Mucosa of rectum (tissue), 2 donors: ENCODE measurements at regions not wholly inside any gene's neighbourhood (a gene's known extent, or its start where the extent isn't known, plus 50 kb on each side); places are given as distances from the start of the nearest gene placed in this dataset.
A peak's percentile ranks its signal among the peaks of the same experiment; 100 is the strongest.

Source experiments
- H3K27ac ChIP-seq, 2 donors: one replicate each; pipeline ENCODE4 v1.7.0; 2013; ENCODE audit warnings: inconsistent platforms in 2 of 2, low read depth in 2 of 2, low read length in 2 of 2
- H3K27me3 ChIP-seq, 2 donors: one replicate each; pipeline ENCODE4 v1.7.0; 2013; ENCODE audit warnings: low read length in 2 of 2; ENCODE audit not compliant: control insufficient read depth in 2 of 2, insufficient read depth in 2 of 2
- H3K36me3 ChIP-seq, 2 donors: one replicate each; pipeline ENCODE4 v1.7.0; 2013; ENCODE audit warnings: low read length in 2 of 2; ENCODE audit not compliant: control insufficient read depth in 2 of 2, insufficient read depth in 2 of 2
- H3K4me1 ChIP-seq, 2 donors: one replicate each; pipeline ENCODE4 v1.7.0; 2013; ENCODE audit warnings: low read length in 2 of 2, mild to moderate bottlenecking in 1 of 2; ENCODE audit not compliant: control insufficient read depth in 2 of 2, insufficient read depth in 2 of 2
- H3K4me3 ChIP-seq, 2 donors: one replicate each; pipeline ENCODE4 v1.7.0; 2013; ENCODE audit warnings: low read length in 2 of 2
- H3K9ac ChIP-seq, 2 donors: one replicate each; pipeline ENCODE4 v1.7.0; 2013; ENCODE audit warnings: low read length in 2 of 2, low read depth in 1 of 2, mild to moderate bottlenecking in 1 of 2
- H3K9me3 ChIP-seq, 2 donors: one replicate each; pipeline ENCODE4 v1.7.0; 2013; ENCODE audit warnings: low read length in 2 of 2; ENCODE audit not compliant: control insufficient read depth in 2 of 2
- donor health status: healthy.
- donor health status: Normal muscosa, but diverticular disease.

GRCh38 chr2:238694136-238694755 is 153.6 kb upstream of the TWIST2 start:
- Histone ChIP-seq H3K9me3 (no peaks in the 10 kb centered on the region), H3K4me3 (no peak overlapping the region), H3K9ac (no peak overlapping the region), H3K27ac (no peak overlapping the region), H3K4me1 (no peaks in the 10 kb centered on the region), H3K36me3 (no peaks in the 10 kb centered on the region), H3K27me3 (no peaks in the 10 kb centered on the region)

GRCh38 chr2:238694922-238695321 is 153.0 kb upstream of the TWIST2 start:
- Histone ChIP-seq H3K4me1 (no peaks in the 10 kb centered on the region), H3K4me3 (no peak overlapping the region), H3K27me3 (no peaks in the 10 kb centered on the region), H3K27ac (no peak overlapping the region), H3K36me3 (no peaks in the 10 kb centered on the region), H3K9ac (no peak overlapping the region), H3K9me3 (no peaks in the 10 kb centered on the region)

- Histone ChIP-seq H3K4me1 (no peaks in the 10 kb centered on the region), H3K36me3 (no peaks in the 10 kb centered on the region), H3K27me3 (no peaks in the 10 kb centered on the region), H3K4me3 (no peak overlapping the region), H3K9me3 (no peaks in the 10 kb centered on the region), H3K27ac (peak overlapping the region in 1 of 2 donors; percentile 33), H3K9ac (no peak overlapping the region)
These were observed 152.3 kb upstream of the TWIST2 start for GRCh38 chr2:238695538-238695937.

- Histone ChIP-seq H3K27me3 (no peaks in the 10 kb centered on the region), H3K4me1 (no peaks in the 10 kb centered on the region), H3K4me3 (no peak overlapping the region), H3K27ac (no peak overlapping the region), H3K36me3 (no peaks in the 10 kb centered on the region), H3K9me3 (no peaks in the 10 kb centered on the region), H3K9ac (no peak overlapping the region)
These were observed 151.6 kb upstream of the TWIST2 start for GRCh38 chr2:238696331-238696730.

- H3K36me3 ChIP-seq, result no peaks in the 10 kb centered on the region
- no peak overlapping the region for H3K9ac ChIP-seq
- H3K4me1 ChIP-seq, result no peaks in the 10 kb centered on the region
- no peaks in the 10 kb centered on the region for H3K9me3 ChIP-seq
- no peak overlapping the region for H3K27ac ChIP-seq
- H3K4me3 ChIP-seq, result no peak overlapping the region
- no peaks in the 10 kb centered on the region for H3K27me3 ChIP-seq
These were observed 151.1 kb upstream of the TWIST2 start for GRCh38 chr2:238696786-238697185.

GRCh38 chr2:238697193-238698071 is 150.5 kb upstream of the TWIST2 start:
- Histone ChIP-seq H3K36me3 (no peaks in the 10 kb centered on the region), H3K9me3 (no peaks in the 10 kb centered on the region), H3K4me1 (no peaks in the 10 kb centered on the region), H3K27me3 (no peaks in the 10 kb centered on the region), H3K27ac (no peak overlapping the region), H3K9ac (no peak overlapping the region), H3K4me3 (no peak overlapping the region)

GRCh38 chr2:238698072-238698352 is 149.9 kb upstream of the TWIST2 start:
- no peak overlapping the region for H3K4me3 ChIP-seq
- H3K9ac ChIP-seq, result no peak overlapping the region
- H3K4me1 ChIP-seq, result no peaks in the 10 kb centered on the region
- no peak overlapping the region for H3K27ac ChIP-seq
- H3K9me3 ChIP-seq, result no peaks in the 10 kb centered on the region
- no peaks in the 10 kb centered on the region for H3K36me3 ChIP-seq
- no peaks in the 10 kb centered on the region for H3K27me3 ChIP-seq

GRCh38 chr2:238698451-238699306 is 149.2 kb upstream of the TWIST2 start:
- Histone ChIP-seq H3K9ac (no peak overlapping the region), H3K9me3 (no peaks in the 10 kb centered on the region), H3K4me1 (no peaks in the 10 kb centered on the region), H3K36me3 (no peaks in the 10 kb centered on the region), H3K27ac (no peak overlapping the region), H3K4me3 (no peak overlapping the region), H3K27me3 (no peaks in the 10 kb centered on the region)

- no peak overlapping the region for H3K4me3 ChIP-seq
- H3K36me3 ChIP-seq, result no peaks in the 10 kb centered on the region
- H3K27ac ChIP-seq, result no peak overlapping the region
- H3K27me3 ChIP-seq, result no peaks in the 10 kb centered on the region
- H3K4me1 ChIP-seq, result no peaks in the 10 kb centered on the region
- H3K9ac ChIP-seq, result no peak overlapping the region
- no peaks in the 10 kb centered on the region for H3K9me3 ChIP-seq
These were observed 148.4 kb upstream of the TWIST2 start for GRCh38 chr2:238699307-238700116.
